IMR-90 (cell line): ENCODE measurements at regions not wholly inside any gene's neighbourhood (a gene's known extent, or its start where the extent isn't known, plus 50 kb on each side); places are given as distances from the start of the nearest gene placed in this dataset.

Experiments
- ATAC-seq: fragments of 200-7000 bp; cut with Tn5 transposase; 2 replicates; pipeline ENCODE4 v1.9.1; 2020; ENCODE audit warnings: low read depth, mild to moderate bottlenecking, moderate library complexity
- BruUV-seq: library from RNA; stranded (reverse); fragments of 400-500 nt; replicated peaks from 2 replicates; lab custom pipeline; 2021; lab: Mats Ljungman, UMichigan
- CTCF ChIA-PET: fragments of 300-600 bp; formaldehyde crosslinking; extraction: SDS; loops from one replicate; lab custom pipeline; 2021; ENCODE audit warnings: antibody characterized with exemption; lab: Yijun Ruan, JAX
- POLR2A ChIA-PET: fragments of 300-600 bp; sonication (Branson Sonifier 250); formaldehyde crosslinking; loops from one replicate; lab custom pipeline; 2022; ENCODE audit warnings: antibody characterized with exemption; ENCODE audit not compliant: unreplicated experiment; lab: Charles Lee
- DNase-seq: peaks from one replicate; pipeline ENCODE4 v3.0.0; 2013
- H2AFZ ChIP-seq: replicated peaks from 2 replicates; pipeline ENCODE3; 2013; ENCODE audit warnings: low read length, mild to moderate bottlenecking; ENCODE audit not compliant: poor library complexity
- H2AK5ac ChIP-seq: 2 replicates; pipeline ENCODE4 v1.6.1; 2013; ENCODE audit warnings: low read depth, low read length, inconsistent platforms
- H2AK9ac ChIP-seq: replicated peaks from 2 replicates; pipeline ENCODE3; 2013; ENCODE audit warnings: mild to moderate bottlenecking, low read depth, low read length, moderate library complexity; ENCODE audit not compliant: poor library complexity
- H2BK120ac ChIP-seq: 2 replicates; pipeline ENCODE4 v1.6.1; 2013; ENCODE audit warnings: low read depth, low read length, inconsistent platforms
- H2BK15ac ChIP-seq: 3 replicates; pipeline ENCODE4 v1.6.1; 2013; ENCODE audit warnings: low read depth, low read length, inconsistent platforms
- H2BK20ac ChIP-seq: 2 replicates; pipeline ENCODE4 v1.6.1; 2013; ENCODE audit warnings: low read depth, mild to moderate bottlenecking, inconsistent platforms, low read length, moderate library complexity
- H2BK5ac ChIP-seq: 2 replicates; pipeline ENCODE4 v1.6.1; 2013; ENCODE audit warnings: mild to moderate bottlenecking, low read depth, low read length, inconsistent platforms; ENCODE audit not compliant: poor library complexity, severe bottlenecking
- H3K14ac ChIP-seq: replicated peaks from 2 replicates; pipeline ENCODE4 v1.6.1; 2013; ENCODE audit warnings: low read depth, low read length, inconsistent platforms
- H3K18ac ChIP-seq: 2 replicates; pipeline ENCODE4 v1.6.1; 2013; ENCODE audit warnings: low read depth, low read length, control low read depth
- H3K23ac ChIP-seq: 2 replicates; pipeline ENCODE4 v1.6.1; 2013; ENCODE audit warnings: low read depth, low read length, inconsistent platforms
- H3K27ac ChIP-seq: 2 replicates; pipeline ENCODE4 v1.5.1; 2013; ENCODE audit warnings: mild to moderate bottlenecking, control low read depth, low read length; ENCODE audit not compliant: insufficient read depth
- H3K27me3 ChIP-seq: 2 replicates; pipeline ENCODE4 v1.6.1; 2013; ENCODE audit warnings: low read length; ENCODE audit not compliant: control insufficient read depth, insufficient read depth
- H3K36me3 ChIP-seq: 2 replicates; pipeline ENCODE4 v1.6.1; 2013; ENCODE audit warnings: low read length, mixed read lengths; ENCODE audit not compliant: control insufficient read depth, insufficient read depth
- H3K4ac ChIP-seq: 2 replicates; pipeline ENCODE4 v1.6.1; 2013; ENCODE audit warnings: low read depth, low read length, inconsistent platforms
- H3K4me1 ChIP-seq: 2 replicates; pipeline ENCODE4 v1.6.1; 2013; ENCODE audit warnings: low read length, mixed read lengths; ENCODE audit not compliant: control insufficient read depth, insufficient read depth
- H3K4me2 ChIP-seq: 2 replicates; pipeline ENCODE4 v1.6.1; 2013; ENCODE audit warnings: low read depth, mild to moderate bottlenecking, control low read depth, low read length, moderate library complexity
- H3K4me3 ChIP-seq: 2 replicates; pipeline ENCODE4 v1.5.1; 2013; ENCODE audit warnings: low read depth, mild to moderate bottlenecking, control low read depth, low read length, moderate library complexity; ENCODE audit not compliant: insufficient read depth
- H3K56ac ChIP-seq: 2 replicates; pipeline ENCODE4 v1.6.1; 2013; ENCODE audit warnings: low read length, inconsistent platforms; ENCODE audit not compliant: insufficient read depth; ENCODE audit errors: extremely low read depth
- H3K79me1 ChIP-seq, 2 experiments: 2 replicates each; pipeline ENCODE4 v1.6.1; 2013; ENCODE audit warnings: low read length in 2 of 2, inconsistent platforms in 1 of 2, low read depth in 1 of 2
- H3K9ac ChIP-seq: 2 replicates; pipeline ENCODE4 v1.6.1; 2013; ENCODE audit warnings: low read depth, low read length, control low read depth
- H3K9me1 ChIP-seq: 2 replicates; pipeline ENCODE4 v1.6.1; 2013; ENCODE audit warnings: low read length, inconsistent platforms; ENCODE audit not compliant: insufficient read depth
- H3K9me3 ChIP-seq: 2 replicates; pipeline ENCODE4 v1.6.1; 2013; ENCODE audit warnings: low read length; ENCODE audit not compliant: control insufficient read depth, insufficient read depth
- H4K20me1 ChIP-seq: 2 replicates; pipeline ENCODE4 v1.6.1; 2013; ENCODE audit warnings: low read length, inconsistent platforms; ENCODE audit not compliant: insufficient read depth
- H4K5ac ChIP-seq: 2 replicates; pipeline ENCODE4 v1.6.1; 2013; ENCODE audit warnings: mild to moderate bottlenecking, low read depth, low read length, control low read depth
- H4K8ac ChIP-seq, 2 experiments: 2 replicates each; pipeline ENCODE4 v1.6.1; 2013; ENCODE audit warnings: low read depth in 2 of 2, low read length in 2 of 2, control low read depth in 1 of 2, inconsistent platforms in 1 of 2
- H4K91ac ChIP-seq: 2 replicates; pipeline ENCODE4 v1.6.1; 2013; ENCODE audit warnings: low read depth, low read length, inconsistent platforms; ENCODE audit not compliant: insufficient read depth
- BHLHE40 ChIP-seq: fragments of 150-350 bp; IDR thresholded peaks from 2 replicates; pipeline ENCODE4 v1.6.1; 2016; ENCODE audit warnings: mild to moderate bottlenecking, low read depth, low read length
- CEBPB ChIP-seq: IDR thresholded peaks from 2 replicates; pipeline ENCODE4 v1.6.1; 2012; ENCODE audit warnings: low read depth, low read length, improper control_type of control experiment
- CHD1 ChIP-seq: IDR thresholded peaks from 2 replicates; pipeline ENCODE4 v1.6.1; 2012; ENCODE audit warnings: low read depth, low read length, improper control_type of control experiment
- CTCF ChIP-seq: conservative IDR thresholded peaks from 2 replicates; pipeline ENCODE4 v1.5.1; 2012; ENCODE audit warnings: mild to moderate bottlenecking, low read depth, low read length, improper control_type of control experiment
- ELK1 ChIP-seq: fragments of 150-350 bp; IDR thresholded peaks from 2 replicates; pipeline ENCODE4 v1.6.1; 2016; ENCODE audit warnings: low read depth, mild to moderate bottlenecking, low read length, moderate library complexity, borderline replicate concordance
- FOS ChIP-seq: fragments of 150-350 bp; IDR thresholded peaks from 2 replicates; pipeline ENCODE4 v1.6.1; 2016; ENCODE audit warnings: low read depth, low read length
- MAFK ChIP-seq: IDR thresholded peaks from 2 replicates; pipeline ENCODE4 v1.6.1; 2012; ENCODE audit warnings: low read depth, low read length, improper control_type of control experiment
- MAZ ChIP-seq: IDR thresholded peaks from 2 replicates; pipeline ENCODE4 v1.6.1; 2012; ENCODE audit warnings: low read depth, mild to moderate bottlenecking, low read length, improper control_type of control experiment, moderate library complexity, borderline replicate concordance
- MXI1 ChIP-seq: IDR thresholded peaks from 2 replicates; pipeline ENCODE4 v1.6.1; 2012; ENCODE audit warnings: low read depth, mild to moderate bottlenecking, low read length, moderate library complexity, borderline replicate concordance
- NFE2L2 ChIP-seq: fragments of 150-350 bp; IDR thresholded peaks from 2 replicates; pipeline ENCODE4 v1.6.1; 2016; ENCODE audit warnings: low read depth, mild to moderate bottlenecking, low read length
- POLR2A ChIP-seq: IDR thresholded peaks from 2 replicates; pipeline ENCODE4 v1.6.1; 2012; ENCODE audit warnings: mild to moderate bottlenecking, low read depth, low read length
- RAD21 ChIP-seq: IDR thresholded peaks from 2 replicates; pipeline ENCODE4 v1.6.1; 2012; ENCODE audit warnings: low read length, improper control_type of control experiment
- RCOR1 ChIP-seq: IDR thresholded peaks from 2 replicates; pipeline ENCODE4 v1.6.1; 2012; ENCODE audit warnings: mild to moderate bottlenecking, low read length, improper control_type of control experiment; ENCODE audit not compliant: insufficient replicate concordance
- RFX5 ChIP-seq: IDR thresholded peaks from 2 replicates; pipeline ENCODE4 v1.8.0; 2012; ENCODE audit warnings: low read depth, mild to moderate bottlenecking, low read length, moderate library complexity
- SMC3 ChIP-seq: fragments of 150-350 bp; IDR thresholded peaks from 2 replicates; pipeline ENCODE4 v1.6.1; 2016; ENCODE audit warnings: low read depth, mild to moderate bottlenecking, antibody characterized with exemption, low read length, moderate library complexity
- USF2 ChIP-seq: fragments of 150-350 bp; IDR thresholded peaks from 2 replicates; pipeline ENCODE4 v1.6.1; 2017; ENCODE audit warnings: mild to moderate bottlenecking, antibody characterized with exemption, low read length, low read depth
- WGBS, 2 experiments: methylation state at CpG; one replicate each; pipeline versions ENCODE4 v1.1.5 to v1.1.7; 2013; ENCODE audit warnings: missing lambda C conversion rate in 2 of 2; ENCODE audit not compliant: insufficient read length in 1 of 2; ENCODE audit errors: extremely low coverage in 2 of 2; 5-methylcytosine and 5-hydroxymethylcytosine counted together
- dilution Hi-C: fragments of 300-500 bp; cut with HindIII; formaldehyde crosslinking; loops from one replicate; pipeline ENCODE4 v1.14.3; 2018; ENCODE audit warnings: low sequenced_read_pairs; ENCODE audit not compliant: unreplicated experiment
- in situ Hi-C: fragments of 300-500 bp; cut with MboI; formaldehyde crosslinking; loops from 3 replicates; pipeline ENCODE4 v1.14.3; 2019; ENCODE audit warnings: low sequenced_read_pairs, inconsistent platforms, mixed read lengths
- intact Hi-C: fragments of 100-400 bp; cut with micrococcal nuclease; formaldehyde crosslinking; loops from 2 replicates; pipeline ENCODE4 v1.10.0; 2022

- no peak overlapping the region for H2BK5ac ChIP-seq
- in situ Hi-C loops, result no loop called here
- H2AK5ac ChIP-seq, result no peak overlapping the region
- no peak overlapping the region for H2BK20ac ChIP-seq
- no peaks in the 10 kb centered on the region for H4K20me1 ChIP-seq
- no peaks in the 10 kb centered on the region for H3K79me1 ChIP-seq
- no peak overlapping the region for H3K4me2 ChIP-seq
- no peak overlapping the region for H3K14ac ChIP-seq
- no peak overlapping the region for H4K5ac ChIP-seq
- no peak overlapping the region for H4K91ac ChIP-seq
- H3K9ac ChIP-seq, result no peak overlapping the region
- intact Hi-C loops, result loop anchor here (10.0 kb wide), 1 partner anchor 194 kb away; no protein-coding TSS in a partner anchor
- BruUV-seq, result no TSS peak
- H3K4me1 ChIP-seq, result no peaks in the 10 kb centered on the region
- ChIA-PET POLR2A (no interaction called here), CTCF (no interaction called here)
- H3K4ac ChIP-seq, result no peak overlapping the region
- H2AFZ ChIP-seq, result no peak overlapping the region
- no peak for DNase-seq
- no peak overlapping the region for H2BK15ac ChIP-seq
- H2BK120ac ChIP-seq, result no peak overlapping the region
- dilution Hi-C loops, result no loop called here
- no peak overlapping the region for H3K4me3 ChIP-seq
- no peak overlapping the region for H3K18ac ChIP-seq
- no peak for ATAC-seq
- H3K9me3 ChIP-seq, result peaks cover 6% of the 10 kb centered on the region
- H3K36me3 ChIP-seq, result no peaks in the 10 kb centered on the region
- no peak overlapping the region for H2AK9ac ChIP-seq
- H3K23ac ChIP-seq, result no peak overlapping the region
- WGBS, 2 experiments, result no CpG with 5 or more reads among the region's 1 CpG
- H3K9me1 ChIP-seq, result no peaks in the 10 kb centered on the region
- no peak for TF ChIP-seq CEBPB
- TF ChIP-seq CTCF, result no peak
- no peak for TF ChIP-seq MAZ
- TF ChIP-seq RCOR1, result no peak
- no peak for TF ChIP-seq CHD1
- no peak for TF ChIP-seq USF2
- no peak for TF ChIP-seq BHLHE40
- no peak for TF ChIP-seq RAD21
- TF ChIP-seq SMC3, result no peak
- no peak for TF ChIP-seq FOS
- TF ChIP-seq MAFK, result no peak
- TF ChIP-seq MXI1, result no peak
- TF ChIP-seq RFX5, result no peak
- no peak for TF ChIP-seq POLR2A
- TF ChIP-seq NFE2L2, result no peak
- TF ChIP-seq ELK1, result no peak
- no peak overlapping the region for H3K27ac ChIP-seq
- no peak overlapping the region for H4K8ac ChIP-seq
- no peaks in the 10 kb centered on the region for H3K27me3 ChIP-seq
- no peak overlapping the region for H3K56ac ChIP-seq
These were observed 78.3 kb upstream of the CTBP2 start for GRCh38 chr10:125238682-125239081.
